H1 (cell line): ENCODE measurements at regions not wholly inside any gene's neighbourhood (a gene's known extent, or its start where the extent isn't known, plus 50 kb on each side); places are given as distances from the start of the nearest gene placed in this dataset.

Experiments
- CTCF ChIA-PET: fragments of 300-600 bp; sonication (Branson Sonifier 250); formaldehyde crosslinking; loops from one replicate; lab custom pipeline; 2021; ENCODE audit not compliant: partially characterized antibody; lab: Charles Lee
- POLR2A ChIA-PET: fragments of 300-600 bp; sonication (Branson Sonifier 250); formaldehyde crosslinking; loops from one replicate; lab custom pipeline; 2021; ENCODE audit warnings: inconsistent platforms; ENCODE audit not compliant: partially characterized antibody; lab: Charles Lee
- DNase-seq, 2 experiments: peaks; one replicate each; pipeline versions ENCODE4 v3.0.0 to v3.0.0-alpha.2; 2010 to 2022; ENCODE audit warnings: low spot score in 2 of 2, low read depth in 1 of 2, mixed read lengths in 1 of 2
- FAIRE-seq: peaks from 2 replicates; lab custom pipeline; 2011; peaks lifted over from hg19 to GRCh38; lab: Jason Lieb, UNC
- H2AFZ ChIP-seq: 2 replicates; pipeline ENCODE4 v1.8.1; 2012; ENCODE audit warnings: low read length, inconsistent platforms
- H2AK5ac ChIP-seq: 2 replicates; pipeline ENCODE4 v1.6.1; 2013; ENCODE audit warnings: low read depth, low read length
- H2BK120ac ChIP-seq: replicated peaks from 2 replicates; pipeline ENCODE3; 2013; ENCODE audit warnings: low read depth, low read length, inconsistent platforms
- H2BK12ac ChIP-seq: 2 replicates; pipeline ENCODE4 v1.6.1; 2013; ENCODE audit warnings: low read depth, low read length
- H2BK15ac ChIP-seq: 2 replicates; pipeline ENCODE4 v1.6.1; 2013; ENCODE audit warnings: low read length
- H2BK20ac ChIP-seq: 2 replicates; pipeline ENCODE4 v1.6.1; 2013; ENCODE audit warnings: low read length
- H2BK5ac ChIP-seq: 2 replicates; pipeline ENCODE4 v1.6.1; 2013; ENCODE audit warnings: low read depth, low read length
- H3K14ac ChIP-seq: 2 replicates; pipeline ENCODE4 v1.6.1; 2013; ENCODE audit warnings: inconsistent platforms; ENCODE audit not compliant: insufficient read length
- H3K18ac ChIP-seq: 2 replicates; pipeline ENCODE4 v1.6.1; 2013; ENCODE audit warnings: low read length; ENCODE audit errors: extremely low read depth
- H3K23ac ChIP-seq: 2 replicates; pipeline ENCODE4 v1.6.1; 2013; ENCODE audit warnings: inconsistent platforms; ENCODE audit not compliant: insufficient read length
- H3K23me2 ChIP-seq: 2 replicates; pipeline ENCODE4 v1.6.1; 2013; ENCODE audit warnings: low read depth, low read length
- H3K27ac ChIP-seq: 2 replicates; pipeline ENCODE4 v1.6.1; 2011; ENCODE audit warnings: low read depth, low read length, inconsistent platforms
- H3K27me3 ChIP-seq, 4 experiments: replicated peaks in 1 of 4; 1 replicate in 1 of 4; 2 replicates in 3 of 4; pipeline versions ENCODE4 v1.6.1 to v1.8.1; 2011 to 2013; ENCODE audit warnings: low read length in 3 of 4, mild to moderate bottlenecking in 3 of 4, inconsistent platforms in 2 of 4, mixed read lengths in 2 of 4, moderate library complexity in 1 of 4; ENCODE audit not compliant: control insufficient read depth in 3 of 4, insufficient read depth in 3 of 4; ENCODE audit errors: extremely low read depth in 1 of 4
- H3K36me3 ChIP-seq, 4 experiments: 2 replicates each; pipeline versions ENCODE4 v1.6.1 to v1.8.1; 2011 to 2013; ENCODE audit warnings: mild to moderate bottlenecking in 4 of 4, low read length in 3 of 4, moderate library complexity in 2 of 4, control low read depth in 1 of 4, inconsistent platforms in 1 of 4; ENCODE audit not compliant: insufficient read depth in 4 of 4, control insufficient read depth in 2 of 4
- H3K4ac ChIP-seq: replicated peaks from 2 replicates; pipeline ENCODE3; 2013; ENCODE audit warnings: low read length, low read depth, mixed read lengths, inconsistent platforms; ENCODE audit not compliant: insufficient read length
- H3K4me1 ChIP-seq, 4 experiments: replicated peaks in 1 of 4; 1 replicate in 1 of 4; 2 replicates in 3 of 4; pipeline versions ENCODE4 v1.6.1 to v1.8.1; 2011 to 2013; ENCODE audit warnings: low read length in 3 of 4, inconsistent platforms in 2 of 4, mixed read lengths in 1 of 4; ENCODE audit not compliant: insufficient read depth in 4 of 4, control insufficient read depth in 3 of 4
- H3K4me2 ChIP-seq, 2 experiments: 2 replicates each; pipeline versions ENCODE4 v1.6.1 to v1.8.1; 2011 to 2013; ENCODE audit warnings: low read depth in 2 of 2, low read length in 2 of 2, control low read depth in 1 of 2, inconsistent platforms in 1 of 2, mild to moderate bottlenecking in 1 of 2; ENCODE audit not compliant: insufficient read depth in 1 of 2
- H3K4me3 ChIP-seq, 4 experiments: fragments of 200-600, 300-600 bp in 1 of 4; sonication (generic), shearing (Covaris generic), sonication (Bioruptor Twin) in 1 of 4; 2 replicates each; pipeline versions ENCODE4 v1.5.1 to v1.8.1; 2011 to 2016; ENCODE audit warnings: low read length in 4 of 4, low read depth in 3 of 4, control low read depth in 2 of 4, inconsistent platforms in 2 of 4, mild to moderate bottlenecking in 2 of 4, mixed read lengths in 1 of 4, moderate library complexity in 1 of 4; ENCODE audit not compliant: insufficient read depth in 2 of 4; ENCODE audit errors: extremely low read depth in 1 of 4
- H3K56ac ChIP-seq: replicated peaks from 2 replicates; pipeline ENCODE3; 2013; ENCODE audit warnings: low read depth, mild to moderate bottlenecking, mixed read lengths, low read length, inconsistent platforms; ENCODE audit not compliant: insufficient read length
- H3K79me1 ChIP-seq: 2 replicates; pipeline ENCODE4 v1.6.1; 2013; ENCODE audit warnings: low read depth, low read length, control low read depth
- H3K79me2 ChIP-seq, 2 experiments: 2 replicates each; pipeline versions ENCODE4 v1.6.1 to v1.8.1; 2012 to 2013; ENCODE audit warnings: low read length in 2 of 2, mild to moderate bottlenecking in 2 of 2, inconsistent platforms in 1 of 2; ENCODE audit not compliant: insufficient read depth in 2 of 2, control insufficient read depth in 1 of 2
- H3K9ac ChIP-seq, 4 experiments: replicated peaks in 1 of 4; 1 replicate in 1 of 4; 2 replicates in 3 of 4; pipeline versions ENCODE4 v1.6.1 to v1.8.1; 2011 to 2013; ENCODE audit warnings: low read depth in 3 of 4, low read length in 3 of 4, control low read depth in 2 of 4, mild to moderate bottlenecking in 2 of 4, moderate library complexity in 2 of 4, inconsistent platforms in 1 of 4; ENCODE audit errors: extremely low read depth in 1 of 4
- H3K9me3 ChIP-seq, 2 experiments: 2 replicates each; pipeline versions ENCODE4 v1.6.1 to v1.8.1; 2012 to 2013; ENCODE audit warnings: mild to moderate bottlenecking in 2 of 2, moderate library complexity in 2 of 2, control low read depth in 1 of 2, inconsistent platforms in 1 of 2, low read depth in 1 of 2, low read length in 1 of 2, mixed read lengths in 1 of 2; ENCODE audit not compliant: insufficient read depth in 2 of 2
- H4K20me1 ChIP-seq, 2 experiments: replicated peaks in 1 of 2; 2 replicates each; pipeline versions ENCODE3 to v1.8.1; 2011 to 2013; ENCODE audit warnings: inconsistent platforms in 2 of 2, low read length in 2 of 2, mild to moderate bottlenecking in 1 of 2; ENCODE audit not compliant: insufficient read depth in 2 of 2, control insufficient read depth in 1 of 2
- H4K5ac ChIP-seq: 2 replicates; pipeline ENCODE4 v1.6.1; 2013; ENCODE audit warnings: low read length, low read depth, mixed read lengths, inconsistent platforms; ENCODE audit not compliant: insufficient read length
- H4K8ac ChIP-seq: 2 replicates; pipeline ENCODE4 v1.8.0; 2013; ENCODE audit warnings: mild to moderate bottlenecking, moderate library complexity, low read length, inconsistent platforms; ENCODE audit not compliant: insufficient read depth; ENCODE audit errors: extremely low read depth
- H4K91ac ChIP-seq: replicated peaks from 2 replicates; pipeline ENCODE3; 2013; ENCODE audit warnings: low read length, mixed read lengths, inconsistent platforms; ENCODE audit not compliant: insufficient read length
- ASH2L ChIP-seq: fragments of 200-600, 300-600 bp; sonication (generic); IDR thresholded peaks from one replicate; pipeline ENCODE4 v1.7.1; 2017; ENCODE audit warnings: low read length
- ATF2 ChIP-seq: IDR thresholded peaks from 2 replicates; pipeline ENCODE4 v1.6.1; 2012; ENCODE audit warnings: low read length, inconsistent platforms
- BRCA1 ChIP-seq: IDR thresholded peaks from 2 replicates; pipeline ENCODE4 v1.6.1; 2012; ENCODE audit warnings: low read depth, low read length, improper control_type of control experiment
- CEBPB ChIP-seq: IDR thresholded peaks from 2 replicates; pipeline ENCODE4 v1.6.1; 2012; ENCODE audit warnings: low read depth, low read length
- CTCF ChIP-seq, 3 experiments: IDR thresholded peaks; 1 replicate in 2 of 3; 2 replicates in 1 of 3; pipeline versions ENCODE4 v1.5.1 to v1.6.1; 2011; ENCODE audit warnings: low read length in 3 of 3, mild to moderate bottlenecking in 3 of 3, inconsistent platforms in 2 of 3, low read depth in 1 of 3, moderate library complexity in 1 of 3; ENCODE audit not compliant: insufficient read depth in 1 of 3; ENCODE audit errors: control extremely low read depth in 1 of 3
- JUND ChIP-seq: IDR thresholded peaks from 2 replicates; pipeline ENCODE4 v1.6.1; 2011; ENCODE audit warnings: mild to moderate bottlenecking, improper control_type of control experiment, low read length
- KDM5A ChIP-seq: fragments of 200-600 bp; IDR thresholded peaks from 2 replicates; pipeline ENCODE4 v1.7.1; 2012; ENCODE audit warnings: mild to moderate bottlenecking, low read length, inconsistent platforms, mixed read lengths
- NRF1 ChIP-seq: IDR thresholded peaks from 2 replicates; pipeline ENCODE4 v1.6.1; 2011; ENCODE audit warnings: mild to moderate bottlenecking, low read depth, low read length, improper control_type of control experiment
- SIN3A ChIP-seq, 2 experiments: IDR thresholded peaks in 1 of 2; conservative IDR thresholded peaks in 1 of 2; 2 replicates each; pipeline ENCODE4 v1.6.1; 2011 to 2012; ENCODE audit warnings: low read length in 2 of 2, improper control_type of control experiment in 1 of 2, low read depth in 1 of 2, mild to moderate bottlenecking in 1 of 2
- TCF12 ChIP-seq: IDR thresholded peaks from 2 replicates; pipeline ENCODE4 v1.6.1; 2011; ENCODE audit warnings: low read depth, mild to moderate bottlenecking, low read length
- WGBS, 2 experiments: shearing (Covaris generic) in 1 of 2; methylation state at CpG; one replicate each; pipeline versions ENCODE4 v1.1.6 to v1.1.7; 2013 to 2015; ENCODE audit warnings: low lambda C conversion rate in 2 of 2, mixed read lengths in 2 of 2, inconsistent platforms in 1 of 2, low coverage in 1 of 2, missing lambda C conversion rate in 1 of 2; ENCODE audit not compliant: insufficient replicate concordance in 2 of 2, insufficient coverage in 1 of 2, insufficient read length in 1 of 2; ENCODE audit errors: extremely low coverage in 1 of 2, missing lambda C conversion rate in 1 of 2; 5-methylcytosine and 5-hydroxymethylcytosine counted together

- Histone ChIP-seq H4K91ac (no peak overlapping the region), H2AK5ac (no peak overlapping the region), H2AFZ (no peak overlapping the region), H3K27ac (no peak overlapping the region), H2BK20ac (no peak overlapping the region), H2BK5ac (no peak overlapping the region), H3K9me3 (no peaks in the 10 kb centered on the region), H3K4me2 (no peak overlapping the region), H4K8ac (no peak overlapping the region), H4K5ac (no peak overlapping the region), H3K9ac (no peak overlapping the region), H3K4ac (no peak overlapping the region), H3K23ac (no peak overlapping the region), H4K20me1 (no peaks in the 10 kb centered on the region), H2BK120ac (no peak overlapping the region), H3K79me2 (no peaks in the 10 kb centered on the region), H2BK12ac (no peak overlapping the region), H2BK15ac (no peak overlapping the region), H3K14ac (no peak overlapping the region), H3K27me3 (no peaks in the 10 kb centered on the region; a peak in 1 of 7 replicates), H3K23me2 (no peaks in the 10 kb centered on the region), H3K4me3 (no peak overlapping the region), H3K18ac (no peak overlapping the region), H3K79me1 (no peaks in the 10 kb centered on the region), H3K4me1 (peaks cover 0 to 5% (median 3%) of the 10 kb centered on the region in 4 experiments; a peak in 4 of 7 replicates), H3K36me3 (no peaks in the 10 kb centered on the region), H3K56ac (no peak overlapping the region)
- WGBS, 2 experiments, result 91% methylated on average over 7 of the region's 7 CpGs; no CpG with 5 or more reads in 1 of the 2 experiments
- DNase-seq (no peak), FAIRE-seq (no peak)
- POLR2A ChIA-PET, result no interaction called here
- CTCF ChIA-PET, result interaction anchor here (0.6 to 1.0 kb wide), 5 partner anchors 20 to 36 kb away, joined by 3 to 5 read pairs (median 3); no protein-coding TSS in a partner anchor
- TF ChIP-seq KDM5A (no peak), BRCA1 (no peak), ATF2 (no peak), TCF12 (no peak), SIN3A (conservative IDR thresholded peaks at IDR 0.05 in 1 of 2, IDR thresholded peaks at IDR 0.05 in 1 of 2; ENCODE audit: low read depth in 1 of 2, low read length in 2 of 2) (no peak), CTCF (IDR thresholded peaks at IDR 0.05; ENCODE audit: control extremely low read depth in 1 of 3, insufficient read depth in 1 of 3, low read depth in 1 of 3, low read length in 3 of 3) (no peak), JUND (no peak), NRF1 (no peak), ASH2L (no peak), CEBPB (no peak)
Measured at GRCh38 chr5:135154961-135155360, 120.9 kb upstream of the PITX1 start.
